NCI-H748 (cell line): ENCODE measurements at regions not wholly inside any gene's neighbourhood (a gene's known extent, or its start where the extent isn't known, plus 50 kb on each side); places are given as distances from the start of the nearest gene placed in this dataset.
"Not testable (repeated sequence)": the region's sequence is repeated elsewhere in the genome, so short reads cannot be mapped to it uniquely, and the experiment has no call there.

Experiments used
- DNase-seq: peaks from one replicate; lab custom pipeline; 2025; ENCODE audit not compliant: unreplicated experiment; lab: John Stamatoyannopoulos, UW

- no peak for DNase-seq
These were observed 395.3 kb downstream of the NYAP2 start for GRCh38 chr2:225794652-225795400.

DNA sequence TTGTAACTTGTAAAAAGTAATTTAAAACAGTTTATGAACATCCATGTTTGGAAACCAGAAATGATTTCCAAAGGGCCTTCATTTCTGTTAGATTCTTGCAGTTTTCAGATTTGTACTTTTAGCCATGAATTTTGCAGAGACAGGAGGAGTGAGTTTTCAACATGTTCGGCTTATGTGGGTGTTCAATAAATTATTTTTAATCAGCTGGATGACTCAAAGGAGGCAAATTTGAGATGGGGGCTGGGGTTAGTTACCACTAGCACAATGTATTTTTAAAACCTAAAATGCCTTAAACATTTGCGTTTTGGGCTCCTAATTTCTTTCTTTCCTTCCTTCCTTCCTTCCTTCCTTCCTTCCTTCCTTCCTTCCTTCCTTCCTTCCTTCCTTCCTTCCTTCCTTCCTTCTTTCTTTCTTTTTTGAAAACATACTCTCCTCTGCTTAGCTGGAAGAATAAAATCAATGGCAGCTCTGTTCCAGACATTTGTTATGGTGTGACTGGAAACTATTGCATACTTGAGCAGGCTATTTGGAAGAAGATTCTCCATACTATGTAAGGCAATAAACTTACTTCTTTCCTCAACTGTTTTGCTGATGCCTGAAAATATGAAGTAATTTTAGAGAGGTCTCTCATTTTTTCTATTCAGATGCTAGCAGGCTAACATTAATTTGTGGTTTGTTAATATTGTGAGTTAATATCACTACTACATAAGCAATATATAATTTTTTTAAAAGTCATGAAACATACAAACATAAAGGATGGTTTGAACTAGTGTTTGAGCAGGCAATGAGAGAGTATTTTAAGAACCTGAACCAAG, 394.4 kb downstream of the NYAP2 start:
- DNase-seq: no peak

- no peak for DNase-seq
These were observed 389.1 kb downstream of the NYAP2 start for GRCh38 chr2:225788571-225789094.

- DNase-seq: no peak
These were observed 388.0 kb downstream of the NYAP2 start for GRCh38 chr2:225787497-225787896.

GRCh38 chr2:225781991-225782390, 382.5 kb downstream of the NYAP2 start:
- no peak for DNase-seq

- DNase-seq: no peak
These were observed 381.6 kb downstream of the NYAP2 start for GRCh38 chr2:225781145-225781544.

DNA sequence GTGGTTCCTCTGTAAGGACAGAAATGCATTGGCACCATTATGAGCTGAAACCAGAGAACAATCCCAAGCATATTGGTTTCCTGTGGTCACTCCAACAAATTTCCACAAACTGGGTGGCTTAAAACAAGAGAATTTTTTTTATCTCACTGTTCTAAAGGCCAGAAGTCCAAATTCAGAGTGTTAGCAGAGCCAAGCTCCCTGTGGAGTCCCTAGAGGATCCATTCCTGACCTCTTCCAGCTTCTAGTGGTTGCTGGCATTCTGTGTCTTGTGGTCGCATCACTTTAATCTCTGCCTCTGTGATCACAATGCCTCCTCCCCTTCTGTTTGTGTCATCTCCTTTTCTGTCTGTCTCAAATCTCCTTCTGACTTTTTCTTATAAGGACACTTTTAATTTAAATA, 380.3 kb downstream of the NYAP2 start:
- DNase-seq: no peak

DNA sequence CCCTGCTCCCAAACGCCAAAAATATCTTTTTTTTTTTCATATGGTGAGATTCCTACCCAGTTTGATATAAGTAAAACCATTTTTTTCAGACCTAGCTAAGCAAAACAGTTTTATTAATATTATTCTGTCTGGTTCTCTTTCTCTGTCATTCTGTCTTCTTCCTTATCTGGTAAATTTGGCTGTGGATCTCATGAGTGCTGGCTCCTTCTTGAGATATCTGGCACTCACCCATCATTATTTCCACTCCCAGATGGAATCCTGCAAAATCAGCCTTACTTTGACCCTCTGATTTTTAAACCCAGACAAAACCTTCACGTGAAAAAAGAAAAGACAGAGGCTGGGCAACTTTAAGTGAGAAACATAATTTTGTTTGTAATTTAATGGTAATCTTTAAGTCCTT, 373.6 kb downstream of the NYAP2 start:
- DNase-seq: no peak

- no peak for DNase-seq
These were observed 372.2 kb downstream of the NYAP2 start for GRCh38 chr2:225771701-225772100.

DNA sequence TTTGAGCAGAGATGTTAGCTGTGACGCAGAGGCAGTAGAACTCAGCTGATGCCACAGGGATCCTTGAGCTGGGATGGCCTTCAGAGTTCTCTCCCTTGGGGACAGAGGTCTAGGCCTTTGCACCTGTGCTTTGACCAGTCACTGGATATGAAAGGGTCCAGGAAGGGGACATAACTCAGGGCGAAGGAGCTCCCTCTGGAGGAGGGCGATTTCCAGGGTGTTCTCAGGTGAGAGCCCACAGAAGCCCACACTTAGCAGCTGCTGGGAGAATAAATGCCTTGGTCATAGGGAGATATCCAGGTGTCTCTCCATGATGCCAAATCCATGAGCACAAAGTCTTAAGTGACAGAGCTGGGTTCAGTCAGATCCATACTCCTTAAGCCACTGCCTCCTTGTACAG, 369.2 kb downstream of the NYAP2 start:
- no peak for DNase-seq

DNA sequence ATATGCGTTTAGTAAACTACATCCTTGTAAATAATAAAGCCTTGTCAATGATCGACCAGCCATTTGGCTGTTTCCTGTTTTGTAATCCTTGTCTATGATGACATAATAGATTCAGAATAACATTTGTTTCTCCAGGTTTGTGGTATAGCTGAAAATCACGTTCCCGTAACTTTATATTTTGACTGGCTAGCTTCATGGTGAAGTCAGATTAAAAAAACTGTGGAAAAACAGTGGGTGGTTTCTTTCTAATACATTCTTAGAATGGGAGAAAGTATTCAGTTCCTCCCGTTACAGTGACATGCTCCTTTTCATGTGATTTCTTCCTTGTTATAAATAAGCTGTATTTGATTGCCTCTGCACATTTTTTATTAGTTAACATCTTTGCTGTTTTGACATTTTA, 366.9 kb downstream of the NYAP2 start:
- no peak for DNase-seq

DNA sequence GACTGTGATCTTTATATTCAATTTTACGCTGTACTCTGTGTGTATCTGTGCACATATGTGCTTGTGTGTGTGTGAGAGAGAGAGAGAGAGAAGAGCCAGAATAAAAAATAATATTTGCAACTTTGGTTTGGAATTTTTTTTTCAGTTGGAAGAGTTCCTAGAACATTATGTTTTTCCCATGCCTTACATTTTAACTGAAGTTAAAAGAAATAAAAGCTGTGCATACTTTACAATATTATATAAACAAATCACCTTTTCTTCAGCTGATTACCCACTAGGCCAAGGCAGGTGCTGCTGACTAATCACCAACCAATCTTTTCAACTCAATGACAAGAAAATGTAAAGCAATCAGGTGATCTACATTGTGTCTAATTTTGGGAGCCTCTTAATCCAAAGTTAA, 366.3 kb downstream of the NYAP2 start:
- no peak for DNase-seq

DNA sequence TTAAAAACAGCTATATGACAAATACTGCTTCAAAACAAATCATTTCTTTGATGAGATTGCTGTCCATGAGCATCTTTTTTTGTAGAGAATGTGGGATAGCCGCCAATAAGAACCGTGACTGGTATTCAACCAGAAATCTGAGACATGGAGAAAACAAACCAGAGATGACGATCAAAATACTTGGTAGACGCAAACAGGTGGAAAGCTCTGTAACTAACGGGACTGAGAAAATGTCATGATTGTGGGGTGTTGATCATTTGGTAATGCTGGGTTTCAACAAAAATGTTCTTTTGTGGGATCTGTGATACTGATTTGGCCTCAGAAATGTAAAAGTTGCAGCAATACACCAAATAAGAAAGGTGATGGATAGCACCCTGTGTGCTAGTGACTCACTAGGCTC, 364.8 kb downstream of the NYAP2 start:
- no peak for DNase-seq

DNA sequence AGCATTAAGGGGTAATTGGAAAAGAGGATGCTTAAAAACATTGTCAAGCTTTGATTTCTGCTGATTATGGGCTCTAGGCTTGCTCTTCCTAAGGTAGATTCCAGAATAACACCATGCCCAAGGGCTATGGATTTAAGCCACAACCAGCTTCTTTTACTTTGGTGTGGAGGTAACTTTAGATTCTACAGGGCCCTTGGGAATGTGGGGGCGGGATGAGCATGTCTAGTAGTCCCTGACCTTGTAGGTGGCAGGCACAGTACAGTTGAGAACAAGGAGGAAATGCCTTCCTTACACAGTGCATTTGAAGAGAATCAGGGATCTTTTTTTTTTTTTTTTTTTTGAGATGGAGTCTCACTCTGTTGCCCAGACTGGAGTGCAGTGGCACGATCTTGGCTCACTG, 364.2 kb downstream of the NYAP2 start:
- no peak for DNase-seq

- DNase-seq: no peak
These were observed 361.9 kb downstream of the NYAP2 start for GRCh38 chr2:225761396-225761795.

DNA sequence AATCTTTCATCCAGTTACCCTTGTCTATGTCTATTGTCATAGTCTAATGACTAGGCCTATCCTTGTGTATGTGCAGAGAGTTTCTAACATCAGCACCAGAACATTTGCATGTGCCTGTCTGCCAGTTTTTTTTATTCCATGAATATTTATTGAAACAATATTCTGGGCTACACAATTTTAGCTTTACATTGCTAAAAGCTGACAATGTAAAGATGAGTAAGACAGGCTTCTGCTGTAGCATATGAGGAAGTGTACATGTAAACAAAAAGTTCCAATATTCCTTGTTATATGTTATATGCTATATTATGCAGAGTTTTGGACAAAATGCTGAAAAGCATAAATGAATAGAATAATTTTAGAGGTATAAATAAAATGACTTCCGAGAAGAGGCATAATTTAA, 357.7 kb downstream of the NYAP2 start:
- no peak for DNase-seq

DNA sequence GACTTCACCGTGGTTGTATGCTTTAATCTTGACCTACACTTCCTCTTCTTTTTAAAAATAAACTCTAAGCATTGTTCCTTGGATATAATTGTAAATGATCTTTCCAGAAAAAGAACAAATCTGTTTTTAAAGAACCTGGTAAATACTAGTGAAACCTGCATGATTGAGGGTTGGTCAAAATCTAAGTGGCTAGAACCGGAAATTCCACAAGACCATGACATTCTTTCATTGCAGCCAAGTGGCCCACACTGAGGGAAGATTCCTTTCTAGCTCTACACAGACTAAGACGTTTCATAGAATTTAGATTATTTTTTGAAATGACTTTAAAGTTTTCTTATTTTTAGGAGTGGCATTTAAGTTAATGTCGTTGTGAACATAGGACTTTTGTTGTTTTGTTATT, 356.7 kb downstream of the NYAP2 start:
- DNase-seq: no peak

DNA sequence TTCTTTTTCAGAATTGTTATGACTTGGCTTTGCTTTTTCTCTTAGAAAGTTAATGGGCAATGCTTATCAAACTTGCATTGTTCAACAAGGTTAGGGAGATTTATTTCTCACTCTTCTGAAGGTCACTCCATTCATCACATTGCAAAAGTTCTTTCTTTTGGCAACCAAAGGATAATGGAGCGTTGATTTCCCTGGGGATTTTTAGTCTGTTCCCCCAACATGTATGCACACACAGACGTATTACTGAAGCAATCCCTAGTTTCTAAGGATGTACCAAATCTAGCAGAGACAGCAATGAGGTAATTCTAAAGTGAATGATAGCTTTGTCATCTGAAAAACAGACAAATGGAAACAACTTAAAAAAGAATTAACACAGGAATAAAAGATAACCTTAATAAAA, 349.1 kb downstream of the NYAP2 start:
- no peak for DNase-seq

GRCh38 chr2:225743996-225744395, 344.5 kb downstream of the NYAP2 start:
- not testable (repeated sequence) for DNase-seq

GRCh38 chr2:225742487-225742886, 343.0 kb downstream of the NYAP2 start:
- no peak for DNase-seq

DNA sequence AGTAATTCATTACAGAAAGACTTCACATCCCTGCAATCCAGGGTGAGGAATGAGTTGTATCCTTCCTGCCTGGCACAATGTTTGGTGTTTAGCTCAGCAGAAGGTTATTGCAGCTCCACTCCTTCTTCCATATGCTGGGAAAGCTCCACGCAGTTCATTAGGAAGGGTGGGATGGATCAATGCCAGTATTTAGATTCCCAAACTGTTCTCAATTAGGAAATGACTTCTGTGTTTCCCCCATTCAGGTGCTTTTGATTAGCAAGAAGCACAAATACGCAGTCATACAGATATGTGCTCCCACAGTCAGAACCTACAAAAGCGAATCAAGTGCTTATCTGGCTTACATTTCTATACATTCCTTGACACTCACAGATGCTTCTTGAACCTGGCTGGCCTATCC, 340.6 kb downstream of the NYAP2 start:
- DNase-seq: no peak

- no peak for DNase-seq
These were observed 339.8 kb downstream of the NYAP2 start for GRCh38 chr2:225739328-225739727.
